ENCODE measurements at regions not wholly inside any gene's neighbourhood (a gene's known extent, or its start where the extent isn't known, plus 50 kb on each side); places are given as distances from the start of the nearest gene placed in this dataset.

DNA sequence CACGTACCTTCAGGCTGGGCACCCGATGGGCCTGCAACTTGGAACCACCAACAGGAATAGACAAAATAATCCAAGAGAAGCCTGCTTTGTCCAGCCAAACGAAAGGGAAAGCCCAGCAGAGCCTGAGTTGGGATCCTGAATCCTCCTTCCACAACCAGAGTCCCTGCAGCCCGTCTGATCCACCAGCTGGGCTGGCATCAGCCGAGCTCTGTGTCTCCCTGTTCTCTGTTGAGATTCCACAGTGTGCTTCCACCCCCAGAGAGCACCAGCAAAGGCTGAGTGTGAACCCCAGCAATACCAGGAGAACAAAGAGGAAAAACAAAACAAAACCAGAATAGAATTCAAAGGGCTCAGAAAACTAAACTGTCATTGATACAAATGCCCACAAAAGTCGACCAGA is 68.8 kb upstream of the PRNP start:
- DNase-seq (ENCODE audit: low read depth) = no peak
- TF ChIP-seq, protein P1, sequence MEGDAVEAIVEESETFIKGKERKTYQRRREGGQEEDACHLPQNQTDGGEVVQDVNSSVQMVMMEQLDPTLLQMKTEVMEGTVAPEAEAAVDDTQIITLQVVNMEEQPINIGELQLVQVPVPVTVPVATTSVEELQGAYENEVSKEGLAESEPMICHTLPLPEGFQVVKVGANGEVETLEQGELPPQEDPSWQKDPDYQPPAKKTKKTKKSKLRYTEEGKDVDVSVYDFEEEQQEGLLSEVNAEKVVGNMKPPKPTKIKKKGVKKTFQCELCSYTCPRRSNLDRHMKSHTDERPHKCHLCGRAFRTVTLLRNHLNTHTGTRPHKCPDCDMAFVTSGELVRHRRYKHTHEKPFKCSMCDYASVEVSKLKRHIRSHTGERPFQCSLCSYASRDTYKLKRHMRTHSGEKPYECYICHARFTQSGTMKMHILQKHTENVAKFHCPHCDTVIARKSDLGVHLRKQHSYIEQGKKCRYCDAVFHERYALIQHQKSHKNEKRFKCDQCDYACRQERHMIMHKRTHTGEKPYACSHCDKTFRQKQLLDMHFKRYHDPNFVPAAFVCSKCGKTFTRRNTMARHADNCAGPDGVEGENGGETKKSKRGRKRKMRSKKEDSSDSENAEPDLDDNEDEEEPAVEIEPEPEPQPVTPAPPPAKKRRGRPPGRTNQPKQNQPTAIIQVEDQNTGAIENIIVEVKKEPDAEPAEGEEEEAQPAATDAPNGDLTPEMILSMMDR (IDR thresholded peaks at IDR 0.05; ENCODE audit: low read depth, low read length, missing control alignments) = no peak
- H3K4me3 ChIP-seq (ENCODE audit: low read depth, low read length) = no peak overlapping the region

DNA sequence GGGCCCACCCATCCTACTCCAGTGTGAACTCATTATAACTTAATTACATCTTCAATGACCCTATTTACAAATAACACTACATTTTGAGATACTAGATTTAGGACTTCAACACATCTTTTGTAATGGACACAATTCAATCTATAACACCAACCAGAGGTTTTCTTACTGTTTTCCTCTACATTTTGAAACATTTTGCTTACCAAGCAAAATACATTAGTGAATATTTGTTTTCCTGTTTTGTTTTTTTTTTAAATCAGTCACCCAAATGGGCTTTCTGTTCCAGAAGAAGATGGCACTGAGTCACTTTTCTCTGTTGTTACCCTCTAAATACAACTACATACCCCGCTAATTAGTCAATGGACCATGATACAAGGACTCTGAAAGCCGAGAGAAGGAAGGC is 69.2 kb upstream of the PRNP start:
- TF ChIP-seq, protein P1 (IDR thresholded peaks at IDR 0.05; ENCODE audit: low read depth, low read length, missing control alignments) = no peak
- H3K4me3 ChIP-seq (ENCODE audit: low read depth, low read length) = no peak overlapping the region
- no peak for DNase-seq (ENCODE audit: low read depth)

DNA sequence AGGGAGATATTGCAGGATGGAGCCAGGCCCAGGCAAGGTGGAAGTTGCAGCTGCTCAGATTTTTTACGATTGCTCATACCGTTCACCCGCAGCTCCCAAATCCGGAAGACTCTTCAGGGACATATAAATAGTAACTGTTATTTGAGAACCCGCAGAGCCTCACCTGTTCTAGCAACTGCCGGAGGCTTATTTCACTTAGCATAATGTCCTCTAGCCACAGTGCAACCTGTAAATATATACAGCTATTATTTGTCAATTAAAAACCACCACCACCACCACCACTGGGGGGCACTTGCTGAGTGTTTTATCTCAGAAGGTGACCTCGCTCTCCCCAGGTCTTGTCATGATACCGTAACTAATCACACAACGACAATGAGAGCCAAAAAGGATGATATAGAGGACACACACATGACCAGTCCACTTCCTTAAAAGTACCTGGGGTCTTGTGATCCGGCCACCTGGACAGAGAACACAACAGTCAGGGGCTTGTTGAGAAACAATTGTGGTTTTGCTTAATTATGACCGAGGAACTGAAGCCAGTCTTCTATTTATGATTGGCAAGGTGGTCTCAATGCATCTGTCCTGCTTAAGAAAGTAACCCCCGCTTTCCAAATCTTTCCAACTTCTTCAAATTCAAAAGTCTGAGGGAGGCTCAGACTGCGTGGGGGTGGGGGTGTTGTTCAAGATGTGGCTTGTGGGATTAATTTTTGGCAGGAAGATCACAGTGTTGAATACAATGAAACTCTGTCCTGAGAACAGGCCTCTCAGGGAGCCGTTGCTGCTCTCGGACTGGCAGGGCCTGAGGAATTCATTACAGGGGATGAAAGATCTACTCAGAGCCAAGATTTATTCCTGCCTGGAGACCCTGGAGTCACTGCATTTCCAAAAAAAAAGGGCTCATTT is 72.3 kb upstream of the PRNP start:
- no peak overlapping the region for H3K4me3 ChIP-seq (ENCODE audit: low read depth, low read length)
- DNase-seq (ENCODE audit: low read depth) = peak; percentile 53
- TF ChIP-seq, protein P1 (IDR thresholded peaks at IDR 0.05; ENCODE audit: low read depth, low read length, missing control alignments) = peak; percentile 48

DNA sequence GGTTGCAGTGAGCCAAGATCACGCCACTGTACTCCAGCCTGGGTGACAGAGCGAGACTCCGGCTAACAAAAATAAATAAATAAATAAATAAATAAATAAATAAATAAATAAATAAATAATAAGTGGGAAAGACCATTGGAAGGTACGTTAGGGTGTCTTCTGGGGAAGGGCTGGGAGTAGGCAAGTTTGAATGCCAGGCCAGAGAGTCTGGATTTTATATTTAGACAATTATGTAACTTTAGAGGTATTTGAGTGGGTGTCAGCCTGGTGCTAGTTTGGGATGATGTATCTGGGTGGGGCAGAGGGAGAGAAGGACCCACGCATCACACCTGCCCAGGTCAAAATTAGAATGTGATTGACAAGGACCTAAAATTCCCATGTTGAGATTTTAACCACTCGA is 73.1 kb upstream of the PRNP start:
- TF ChIP-seq, protein P1 (IDR thresholded peaks at IDR 0.05; ENCODE audit: low read depth, low read length, missing control alignments) = no peak
- DNase-seq (ENCODE audit: low read depth) = no peak
- H3K4me3 ChIP-seq (ENCODE audit: low read depth, low read length) = no peak overlapping the region

DNA sequence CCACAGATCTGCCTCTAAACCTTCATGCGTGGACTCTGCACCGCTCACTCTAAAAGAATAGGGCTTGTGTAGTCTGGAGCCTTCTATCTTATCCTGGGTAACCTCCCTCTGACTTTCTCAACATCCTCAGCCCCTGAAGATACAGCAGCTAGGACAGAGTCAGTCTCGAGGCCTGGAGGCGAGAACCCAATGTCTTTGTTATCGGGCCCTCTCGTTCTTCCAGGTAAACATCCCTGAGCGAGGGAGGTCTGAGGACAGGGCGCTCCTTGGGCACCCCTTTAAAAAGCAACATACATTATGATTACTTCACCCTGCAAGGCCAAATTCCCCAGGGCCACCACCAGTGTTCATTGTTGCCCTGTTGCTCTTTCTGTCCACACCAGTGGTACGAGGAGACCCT is 75.4 kb upstream of the PRNP start:
- DNase-seq (ENCODE audit: low read depth) = no peak
- no peak overlapping the region for H3K4me3 ChIP-seq (ENCODE audit: low read depth, low read length)
- TF ChIP-seq, protein P1 (IDR thresholded peaks at IDR 0.05; ENCODE audit: low read depth, low read length, missing control alignments) = no peak

DNA sequence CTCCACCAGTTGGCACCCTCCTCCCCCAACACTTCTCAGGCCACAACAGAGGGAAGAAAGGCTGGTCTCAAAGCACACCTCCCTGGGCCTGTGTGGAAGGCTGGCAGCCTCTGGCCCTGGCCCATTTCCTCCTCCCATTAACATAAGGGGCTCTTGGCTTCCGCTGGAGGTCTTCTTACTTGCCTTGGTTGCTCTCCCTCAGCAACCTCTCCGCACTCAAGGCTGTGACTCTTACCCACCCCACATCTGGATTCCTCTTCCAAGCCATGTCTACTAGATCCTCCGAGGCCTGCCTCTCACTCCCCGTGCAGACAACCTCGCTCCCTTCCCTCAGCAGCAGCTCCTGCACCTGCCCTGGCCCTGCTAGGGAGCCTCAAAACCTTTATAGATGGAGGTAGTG is 76.7 kb upstream of the PRNP start:
- no peak for DNase-seq (ENCODE audit: low read depth)
- no peak overlapping the region for H3K4me3 ChIP-seq (ENCODE audit: low read depth, low read length)
- TF ChIP-seq, protein P1 (IDR thresholded peaks at IDR 0.05; ENCODE audit: low read depth, low read length, missing control alignments) = no peak

DNA sequence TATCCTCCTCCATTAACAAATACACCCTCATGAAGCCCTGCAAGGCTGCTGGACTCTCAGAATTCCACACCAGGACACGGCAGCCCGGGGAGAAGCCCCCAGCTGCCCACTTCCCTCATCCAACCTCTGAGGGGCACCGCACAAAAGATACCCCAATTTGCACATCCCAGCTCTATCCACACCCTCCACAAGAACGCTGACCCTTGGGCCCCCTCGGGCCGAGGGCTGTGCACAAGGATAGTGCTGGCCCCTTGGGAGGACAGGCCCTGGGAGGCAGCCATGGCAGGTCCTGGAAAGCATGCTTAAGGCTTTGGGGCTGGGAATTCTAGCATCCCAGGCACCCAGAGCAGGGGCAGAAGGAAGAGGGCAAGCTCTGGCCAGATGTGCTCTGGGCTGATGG is 77.4 kb upstream of the PRNP start:
- TF ChIP-seq, protein P1 (IDR thresholded peaks at IDR 0.05; ENCODE audit: low read depth, low read length, missing control alignments) = no peak
- DNase-seq (ENCODE audit: low read depth) = no peak
- no peak overlapping the region for H3K4me3 ChIP-seq (ENCODE audit: low read depth, low read length)
